ENCODE measurements at regions not wholly inside any gene's neighbourhood (a gene's known extent, or its start where the extent isn't known, plus 50 kb on each side); places are given as distances from the start of the nearest gene placed in this dataset.

GRCh38 chr15:60079210-60079609 lies 75.1 kb downstream of the FOXB1 start:
- TF ChIP-seq POLR2A (IDR thresholded peaks at IDR 0.05; ENCODE audit: low read depth, low read length) (no peak), TAF1 (IDR thresholded peaks at IDR 0.05; ENCODE audit: borderline replicate concordance, low read depth, low read length) (no peak)
